ENCODE measurements at regions not wholly inside any gene's neighbourhood (a gene's known extent, or its start where the extent isn't known, plus 50 kb on each side); places are given as distances from the start of the nearest gene placed in this dataset.

- Histone ChIP-seq H3K36me3 (no peaks in the 10 kb centered on the region), H3K4me3 (no peak overlapping the region), H3K9me3 (no peaks in the 10 kb centered on the region), H3K27me3 (no peaks in the 10 kb centered on the region), H3K27ac (no peak overlapping the region), H3K4me1 (no peaks in the 10 kb centered on the region)
- no peak for TF ChIP-seq CTCF (IDR thresholded peaks at IDR 0.05)
- no peak for DNase-seq (ENCODE audit: low spot score in 2 of 2)
- intact Hi-C loops (cut with DNase I), result no loop called here
Measured at GRCh38 chr12:31865023-31865422, 94.2 kb upstream of the RESF1 start.

- intact Hi-C loops (cut with DNase I), result no loop called here
- Histone ChIP-seq H3K4me3 (no peak overlapping the region), H3K27ac (no peak overlapping the region), H3K27me3 (no peaks in the 10 kb centered on the region), H3K36me3 (no peaks in the 10 kb centered on the region), H3K9me3 (no peaks in the 10 kb centered on the region), H3K4me1 (no peaks in the 10 kb centered on the region)
- no peak for TF ChIP-seq CTCF (IDR thresholded peaks at IDR 0.05)
- DNase-seq (ENCODE audit: low spot score in 2 of 2), result no peak
Measured at GRCh38 chr12:31861360-31861759, 97.9 kb upstream of the RESF1 start.

GRCh38 chr12:31860401-31860800 is 98.8 kb upstream of the RESF1 start:
- DNase-seq (ENCODE audit: low spot score in 2 of 2), result no peak
- no peak for TF ChIP-seq CTCF (IDR thresholded peaks at IDR 0.05)
- Histone ChIP-seq H3K27me3 (no peaks in the 10 kb centered on the region), H3K4me1 (no peaks in the 10 kb centered on the region), H3K9me3 (no peaks in the 10 kb centered on the region), H3K4me3 (no peak overlapping the region), H3K27ac (no peak overlapping the region), H3K36me3 (no peaks in the 10 kb centered on the region)
- intact Hi-C loops (cut with DNase I), result no loop called here

- intact Hi-C loops (cut with DNase I), result no loop called here
- Histone ChIP-seq H3K4me3 (no peak overlapping the region), H3K9me3 (no peaks in the 10 kb centered on the region), H3K4me1 (no peaks in the 10 kb centered on the region), H3K36me3 (no peaks in the 10 kb centered on the region), H3K27ac (no peak overlapping the region), H3K27me3 (no peaks in the 10 kb centered on the region)
- no peak for TF ChIP-seq CTCF (IDR thresholded peaks at IDR 0.05)
- no peak for DNase-seq (ENCODE audit: low spot score in 2 of 2)
Measured at GRCh38 chr12:31859232-31859977, 99.8 kb upstream of the RESF1 start.

- Histone ChIP-seq H3K4me1 (no peaks in the 10 kb centered on the region), H3K27ac (no peak overlapping the region), H3K9me3 (peaks cover 0 to 2% of the 10 kb centered on the region in 2 donors), H3K36me3 (no peaks in the 10 kb centered on the region), H3K4me3 (no peak overlapping the region), H3K27me3 (no peaks in the 10 kb centered on the region)
- no peak for TF ChIP-seq CTCF (IDR thresholded peaks at IDR 0.05)
- intact Hi-C loops (cut with DNase I), result no loop called here
- DNase-seq (ENCODE audit: low spot score in 2 of 2), result no peak
Measured at GRCh38 chr12:31855427-31855826, 103.8 kb upstream of the RESF1 start.

- Histone ChIP-seq H3K36me3 (no peaks in the 10 kb centered on the region), H3K9me3 (peaks cover 0 to 14% of the 10 kb centered on the region in 2 donors), H3K4me1 (no peaks in the 10 kb centered on the region), H3K27me3 (no peaks in the 10 kb centered on the region), H3K27ac (no peak overlapping the region), H3K4me3 (no peak overlapping the region)
- DNase-seq (ENCODE audit: low spot score in 2 of 2), result no peak
- intact Hi-C loops (cut with DNase I), result no loop called here
- TF ChIP-seq CTCF (IDR thresholded peaks at IDR 0.05), result no peak
Measured at GRCh38 chr12:31853977-31854376, 105.2 kb upstream of the RESF1 start.

All from ascending aorta (tissue), 2 donors.